ENCODE measurements at regions not wholly inside any gene's neighbourhood (a gene's known extent, or its start where the extent isn't known, plus 50 kb on each side); places are given as distances from the start of the nearest gene placed in this dataset.

GRCh38 chr2:238581126-238581525 is 154.4 kb downstream of the ASB1 start:
- Mint-ChIP-seq H3K4me3 (no peak overlapping the region), H3K27ac (no peak overlapping the region)

GRCh38 chr2:238582159-238582558 is 155.4 kb downstream of the ASB1 start:
- no peak for DNase-seq
- Mint-ChIP-seq H3K4me3 (no peak overlapping the region), H3K9me3 (peaks cover 5% of the 10 kb centered on the region), H3K27ac (no peak overlapping the region), H3K4me1 (ENCODE audit: low read depth) (no peaks in the 10 kb centered on the region), H3K36me3 (no peaks in the 10 kb centered on the region), H3K27me3 (peaks cover 7% of the 10 kb centered on the region)
- ChIA-PET CTCF (interaction anchor here (1.1 kb wide), 1 partner anchor 10 kb away, joined by 3 read pairs; no protein-coding TSS in a partner anchor), POLR2A (no interaction called here)
- intact Hi-C loops (cut with micrococcal nuclease): no loop called here

More at GRCh38 chr2:238581126-238581525, 154.4 kb downstream of the ASB1 start:
- Mint-ChIP-seq H3K27me3 (peaks cover 7% of the 10 kb centered on the region), H3K9me3 (peaks cover 5% of the 10 kb centered on the region), H3K36me3 (no peaks in the 10 kb centered on the region), H3K4me1 (ENCODE audit: low read depth) (no peaks in the 10 kb centered on the region)
- POLR2A ChIA-PET: no interaction called here
- CTCF ChIA-PET: no interaction called here
- no peak for DNase-seq
- intact Hi-C loops (cut with micrococcal nuclease): no loop called here

- intact Hi-C loops (cut with micrococcal nuclease): no loop called here
- Mint-ChIP-seq H3K27me3 (peaks cover 4% of the 10 kb centered on the region), H3K36me3 (no peaks in the 10 kb centered on the region), H3K4me3 (no peak overlapping the region), H3K4me1 (ENCODE audit: low read depth) (no peaks in the 10 kb centered on the region), H3K27ac (no peak overlapping the region), H3K9me3 (peaks cover 5% of the 10 kb centered on the region)
- no peak for DNase-seq
- ChIA-PET POLR2A (no interaction called here), CTCF (no interaction called here)
These were observed 157.9 kb downstream of the ASB1 start for GRCh38 chr2:238584617-238585016.

GRCh38 chr2:238585836-238586821 is 159.4 kb downstream of the ASB1 start:
- DNase-seq: no peak
- POLR2A ChIA-PET: no interaction called here
- CTCF ChIA-PET: no interaction called here
- Mint-ChIP-seq H3K9me3 (peaks cover 5% of the 10 kb centered on the region), H3K27me3 (no peaks in the 10 kb centered on the region), H3K4me1 (ENCODE audit: low read depth) (no peaks in the 10 kb centered on the region), H3K27ac (no peak overlapping the region), H3K36me3 (no peaks in the 10 kb centered on the region), H3K4me3 (no peak overlapping the region)
- intact Hi-C loops (cut with micrococcal nuclease): no loop called here

GRCh38 chr2:238586931-238587775 is 160.4 kb downstream of the ASB1 start:
- Mint-ChIP-seq H3K27me3 (no peaks in the 10 kb centered on the region), H3K4me3 (no peak overlapping the region), H3K9me3 (peaks cover 5% of the 10 kb centered on the region), H3K27ac (no peak overlapping the region), H3K4me1 (ENCODE audit: low read depth) (no peaks in the 10 kb centered on the region), H3K36me3 (no peaks in the 10 kb centered on the region)
- no peak for DNase-seq
- ChIA-PET POLR2A (no interaction called here), CTCF (no interaction called here)
- intact Hi-C loops (cut with micrococcal nuclease): no loop called here

- ChIA-PET CTCF (no interaction called here), POLR2A (no interaction called here)
- Mint-ChIP-seq H3K9me3 (peaks cover 5% of the 10 kb centered on the region), H3K27me3 (no peaks in the 10 kb centered on the region), H3K4me3 (no peak overlapping the region), H3K4me1 (ENCODE audit: low read depth) (no peaks in the 10 kb centered on the region), H3K27ac (no peak overlapping the region), H3K36me3 (no peaks in the 10 kb centered on the region)
- intact Hi-C loops (cut with micrococcal nuclease): no loop called here
- no peak for DNase-seq
These were observed 161.3 kb downstream of the ASB1 start for GRCh38 chr2:238587776-238588660.

- H3K4me1 Mint-ChIP-seq (ENCODE audit: low read depth): no peaks in the 10 kb centered on the region
- no peak overlapping the region for H3K27ac Mint-ChIP-seq
- H3K36me3 Mint-ChIP-seq: no peaks in the 10 kb centered on the region
- H3K4me3 Mint-ChIP-seq: no peak overlapping the region
- intact Hi-C loops (cut with micrococcal nuclease): no loop called here
- H3K27me3 Mint-ChIP-seq: no peaks in the 10 kb centered on the region
- no peak for DNase-seq
- ChIA-PET POLR2A (no interaction called here), CTCF (no interaction called here)
- H3K9me3 Mint-ChIP-seq: no peaks in the 10 kb centered on the region
These were observed 163.1 kb downstream of the ASB1 start for GRCh38 chr2:238589591-238590460.

- H3K9me3 Mint-ChIP-seq: no peaks in the 10 kb centered on the region
- H3K4me1 Mint-ChIP-seq (ENCODE audit: low read depth): no peaks in the 10 kb centered on the region
- H3K27ac Mint-ChIP-seq: no peak overlapping the region
- H3K27me3 Mint-ChIP-seq: no peaks in the 10 kb centered on the region
- CTCF ChIA-PET: no interaction called here
- H3K36me3 Mint-ChIP-seq: no peaks in the 10 kb centered on the region
- H3K4me3 Mint-ChIP-seq: no peak overlapping the region
- intact Hi-C loops (cut with micrococcal nuclease): no loop called here
- no peak for DNase-seq
- POLR2A ChIA-PET: no interaction called here
These were observed 165.0 kb downstream of the ASB1 start for GRCh38 chr2:238591732-238592131.

- DNase-seq: no peak
- Mint-ChIP-seq H3K27ac (no peak overlapping the region), H3K4me3 (no peak overlapping the region), H3K9me3 (no peaks in the 10 kb centered on the region), H3K4me1 (ENCODE audit: low read depth) (no peaks in the 10 kb centered on the region), H3K27me3 (no peaks in the 10 kb centered on the region), H3K36me3 (no peaks in the 10 kb centered on the region)
- intact Hi-C loops (cut with micrococcal nuclease): no loop called here
- ChIA-PET CTCF (no interaction called here), POLR2A (no interaction called here)
These were observed 166.5 kb downstream of the ASB1 start for GRCh38 chr2:238593236-238593635.

- H3K9me3 Mint-ChIP-seq: no peaks in the 10 kb centered on the region
- no peak overlapping the region for H3K27ac Mint-ChIP-seq
- H3K4me3 Mint-ChIP-seq: no peak overlapping the region
- no peak for DNase-seq
- intact Hi-C loops (cut with micrococcal nuclease): no loop called here
- peaks cover 1% of the 10 kb centered on the region for H3K27me3 Mint-ChIP-seq
- ChIA-PET POLR2A (no interaction called here), CTCF (no interaction called here)
- no peaks in the 10 kb centered on the region for H3K4me1 Mint-ChIP-seq (ENCODE audit: low read depth)
- no peaks in the 10 kb centered on the region for H3K36me3 Mint-ChIP-seq
These were observed 167.0 kb downstream of the ASB1 start for GRCh38 chr2:238593678-238594077.
